ENCODE measurements at regions not wholly inside any gene's neighbourhood (a gene's known extent, or its start where the extent isn't known, plus 50 kb on each side); places are given as distances from the start of the nearest gene placed in this dataset.

DNA sequence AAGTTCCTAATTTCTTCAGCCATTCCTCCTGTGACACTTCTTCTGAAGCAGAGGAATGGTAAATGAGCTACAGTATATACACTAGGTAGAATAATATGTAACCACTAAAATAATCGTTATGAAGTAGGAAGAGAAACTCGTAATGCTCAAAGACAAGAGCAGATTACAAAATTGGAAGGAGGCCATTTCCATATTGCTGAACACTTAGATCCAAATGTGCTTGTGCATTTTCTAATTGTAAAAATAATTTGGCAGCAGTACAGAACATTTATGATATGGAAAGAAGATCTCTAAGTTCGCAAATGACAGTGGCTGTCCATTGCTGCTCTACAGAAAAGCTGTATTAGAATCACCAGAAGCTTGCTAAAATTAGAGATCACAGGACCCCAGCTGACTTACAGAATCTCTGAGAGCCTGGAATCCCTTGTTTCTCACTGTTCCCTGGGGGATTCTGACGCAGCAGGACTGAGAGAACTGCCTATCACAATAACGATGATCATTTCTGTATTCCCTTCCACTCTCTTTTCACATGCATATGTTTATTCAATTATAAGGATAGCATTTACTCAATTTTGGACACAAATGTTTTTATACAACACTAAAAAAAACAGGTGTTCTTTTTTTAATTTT lies 242.1 kb downstream of the OMA1 start:
- no peak for TF ChIP-seq FOXP2 (optimal IDR thresholded peaks at IDR 0.05; ENCODE audit: borderline replicate concordance, extremely low read depth, extremely low read length, insufficient read depth)
- no peak for TF ChIP-seq TAF1 (IDR thresholded peaks at IDR 0.05; ENCODE audit: borderline replicate concordance, insufficient read depth, low read length)
- TF ChIP-seq, protein P1, sequence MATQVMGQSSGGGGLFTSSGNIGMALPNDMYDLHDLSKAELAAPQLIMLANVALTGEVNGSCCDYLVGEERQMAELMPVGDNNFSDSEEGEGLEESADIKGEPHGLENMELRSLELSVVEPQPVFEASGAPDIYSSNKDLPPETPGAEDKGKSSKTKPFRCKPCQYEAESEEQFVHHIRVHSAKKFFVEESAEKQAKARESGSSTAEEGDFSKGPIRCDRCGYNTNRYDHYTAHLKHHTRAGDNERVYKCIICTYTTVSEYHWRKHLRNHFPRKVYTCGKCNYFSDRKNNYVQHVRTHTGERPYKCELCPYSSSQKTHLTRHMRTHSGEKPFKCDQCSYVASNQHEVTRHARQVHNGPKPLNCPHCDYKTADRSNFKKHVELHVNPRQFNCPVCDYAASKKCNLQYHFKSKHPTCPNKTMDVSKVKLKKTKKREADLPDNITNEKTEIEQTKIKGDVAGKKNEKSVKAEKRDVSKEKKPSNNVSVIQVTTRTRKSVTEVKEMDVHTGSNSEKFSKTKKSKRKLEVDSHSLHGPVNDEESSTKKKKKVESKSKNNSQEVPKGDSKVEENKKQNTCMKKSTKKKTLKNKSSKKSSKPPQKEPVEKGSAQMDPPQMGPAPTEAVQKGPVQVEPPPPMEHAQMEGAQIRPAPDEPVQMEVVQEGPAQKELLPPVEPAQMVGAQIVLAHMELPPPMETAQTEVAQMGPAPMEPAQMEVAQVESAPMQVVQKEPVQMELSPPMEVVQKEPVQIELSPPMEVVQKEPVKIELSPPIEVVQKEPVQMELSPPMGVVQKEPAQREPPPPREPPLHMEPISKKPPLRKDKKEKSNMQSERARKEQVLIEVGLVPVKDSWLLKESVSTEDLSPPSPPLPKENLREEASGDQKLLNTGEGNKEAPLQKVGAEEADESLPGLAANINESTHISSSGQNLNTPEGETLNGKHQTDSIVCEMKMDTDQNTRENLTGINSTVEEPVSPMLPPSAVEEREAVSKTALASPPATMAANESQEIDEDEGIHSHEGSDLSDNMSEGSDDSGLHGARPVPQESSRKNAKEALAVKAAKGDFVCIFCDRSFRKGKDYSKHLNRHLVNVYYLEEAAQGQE (IDR thresholded peaks at IDR 0.05; ENCODE audit: insufficient read depth in 1 of 2, low read depth in 2 of 2, low read length in 2 of 2): no peak
- no peak for TF ChIP-seq POLR2AphosphoS5 (IDR thresholded peaks at IDR 0.05; ENCODE audit: low read depth, low read length)
- TF ChIP-seq SIN3A (IDR thresholded peaks at IDR 0.05; ENCODE audit: borderline replicate concordance, insufficient read depth, low read length): no peak

DNA sequence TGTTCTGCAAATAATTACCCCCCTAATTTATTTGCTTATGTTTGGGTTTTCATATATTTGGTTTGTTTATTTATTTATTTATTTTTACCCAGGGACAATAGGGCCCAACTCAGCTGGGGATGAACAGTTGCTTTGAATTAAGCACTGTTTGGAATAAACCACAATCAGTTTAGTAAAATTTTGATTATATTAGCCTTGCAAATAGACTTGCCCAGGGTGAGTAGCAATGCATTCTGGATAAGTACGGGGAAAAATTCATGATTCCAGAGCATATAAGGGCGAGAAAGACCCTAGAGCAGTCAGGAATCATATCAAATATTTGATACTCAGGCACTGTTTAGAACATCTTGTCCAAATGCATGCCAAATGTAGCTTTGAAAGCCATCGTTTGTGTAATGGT lies 242.7 kb downstream of the OMA1 start:
- TF ChIP-seq TAF1 (IDR thresholded peaks at IDR 0.05; ENCODE audit: borderline replicate concordance, insufficient read depth, low read length): no peak
- no peak for TF ChIP-seq FOXP2 (optimal IDR thresholded peaks at IDR 0.05; ENCODE audit: borderline replicate concordance, extremely low read depth, extremely low read length, insufficient read depth)
- TF ChIP-seq POLR2AphosphoS5 (IDR thresholded peaks at IDR 0.05; ENCODE audit: low read depth, low read length): no peak
- TF ChIP-seq, protein P1 (IDR thresholded peaks at IDR 0.05; ENCODE audit: insufficient read depth in 1 of 2, low read depth in 2 of 2, low read length in 2 of 2): no peak
- no peak for TF ChIP-seq SIN3A (IDR thresholded peaks at IDR 0.05; ENCODE audit: borderline replicate concordance, insufficient read depth, low read length)

DNA sequence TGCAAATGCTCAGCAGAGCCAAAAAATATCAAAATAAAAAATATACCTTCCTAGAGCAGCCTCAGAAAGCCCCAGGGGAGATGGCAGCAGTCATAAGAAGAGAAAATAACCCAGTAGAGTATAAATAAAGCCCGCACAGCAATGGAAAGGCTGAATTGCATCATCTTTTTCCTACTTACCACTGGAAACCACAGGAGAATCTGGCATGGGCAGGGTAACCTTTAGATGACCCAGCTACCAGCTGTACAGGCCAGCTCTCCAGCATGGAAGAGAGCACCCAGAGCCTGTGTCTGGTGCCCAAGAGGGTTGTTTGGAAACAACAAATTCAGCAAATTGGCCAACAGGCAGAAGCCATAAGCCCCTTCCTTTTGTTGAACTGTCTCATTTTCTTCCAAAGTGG lies 253.1 kb downstream of the OMA1 start:
- TF ChIP-seq POLR2AphosphoS5 (IDR thresholded peaks at IDR 0.05; ENCODE audit: low read depth, low read length) (no peak), FOXP2 (optimal IDR thresholded peaks at IDR 0.05; ENCODE audit: borderline replicate concordance, extremely low read depth, extremely low read length, insufficient read depth) (no peak), TAF1 (IDR thresholded peaks at IDR 0.05; ENCODE audit: borderline replicate concordance, insufficient read depth, low read length) (no peak), SIN3A (IDR thresholded peaks at IDR 0.05; ENCODE audit: borderline replicate concordance, insufficient read depth, low read length) (no peak)
- TF ChIP-seq, protein P1 (IDR thresholded peaks at IDR 0.05; ENCODE audit: insufficient read depth in 1 of 2, low read depth in 2 of 2, low read length in 2 of 2): no peak

- TF ChIP-seq SIN3A (IDR thresholded peaks at IDR 0.05; ENCODE audit: borderline replicate concordance, insufficient read depth, low read length) (peak; percentile 90; the same call in 1 of the 2 replicates), TAF1 (IDR thresholded peaks at IDR 0.05; ENCODE audit: borderline replicate concordance, insufficient read depth, low read length) (no peak), FOXP2 (optimal IDR thresholded peaks at IDR 0.05; ENCODE audit: borderline replicate concordance, extremely low read depth, extremely low read length, insufficient read depth) (no peak), POLR2AphosphoS5 (IDR thresholded peaks at IDR 0.05; ENCODE audit: low read depth, low read length) (no peak)
- TF ChIP-seq, protein P1 (IDR thresholded peaks at IDR 0.05; ENCODE audit: insufficient read depth in 1 of 2, low read depth in 2 of 2, low read length in 2 of 2): peak; percentile 98
Measured at GRCh38 chr1:58290685-58291372, 255.7 kb downstream of the OMA1 start.
